CD14-positive monocyte (primary cell): ENCODE measurements at regions not wholly inside any gene's neighbourhood (a gene's known extent, or its start where the extent isn't known, plus 50 kb on each side); places are given as distances from the start of the nearest gene placed in this dataset.

Source experiments
- DNase-seq, 3 donors: peaks; one replicate each; pipeline ENCODE4 v3.0.0-alpha.2; 2011 to 2022
- H2AFZ ChIP-seq: 2 replicates; pipeline ENCODE4 v1.6.0; 2012; ENCODE audit warnings: mild to moderate bottlenecking, low read depth, low read length, inconsistent platforms; ENCODE audit not compliant: insufficient read depth, poor library complexity, severe bottlenecking
- H3K27ac ChIP-seq, 2 donors: 1 replicate in 1 of 2; 2 replicates in 1 of 2; pipeline ENCODE4 v1.5.1; 2012 to 2013; ENCODE audit warnings: low read length in 2 of 2, control low read depth in 1 of 2, inconsistent platforms in 1 of 2, low read depth in 1 of 2, mild to moderate bottlenecking in 1 of 2
- H3K27me3 ChIP-seq, 2 donors: one replicate each; pipeline versions ENCODE4 v1.6.0 to v1.6.1; 2011 to 2013; ENCODE audit warnings: low read length in 2 of 2; ENCODE audit not compliant: control insufficient read depth in 2 of 2, insufficient read depth in 2 of 2
- H3K36me3 ChIP-seq, 2 donors: replicated peaks in 1 of 2; 1 replicate in 1 of 2; 2 replicates in 1 of 2; pipeline versions ENCODE4 v1.5.1 to v1.6.1; 2012 to 2013; ENCODE audit warnings: low read length in 2 of 2, control low read depth in 1 of 2, inconsistent platforms in 1 of 2, mild to moderate bottlenecking in 1 of 2; ENCODE audit not compliant: insufficient read depth in 2 of 2, control insufficient read depth in 1 of 2
- H3K4me1 ChIP-seq, 2 donors: 1 replicate in 1 of 2; 2 replicates in 1 of 2; pipeline versions ENCODE4 v1.5.1 to v1.6.1; 2012 to 2013; ENCODE audit warnings: low read length in 2 of 2, control low read depth in 1 of 2, inconsistent platforms in 1 of 2, mild to moderate bottlenecking in 1 of 2, moderate library complexity in 1 of 2; ENCODE audit not compliant: insufficient read depth in 2 of 2, control insufficient read depth in 1 of 2
- H3K4me2 ChIP-seq: replicated peaks from 2 replicates; pipeline ENCODE3; 2012; ENCODE audit warnings: low read length, moderate library complexity, mild to moderate bottlenecking; ENCODE audit not compliant: poor library complexity, severe bottlenecking; ENCODE audit errors: extremely low read depth
- H3K4me3 ChIP-seq, 3 experiments: fragments of 200-600 bp in 1 of 3; sonication (generic) in 1 of 3; replicated peaks in 1 of 3; 1 replicate in 2 of 3; 2 replicates in 1 of 3; pipeline ENCODE4 v1.5.1; 2011 to 2013; ENCODE audit warnings: low read length in 3 of 3, mild to moderate bottlenecking in 3 of 3, control low read depth in 2 of 3, low read depth in 2 of 3, inconsistent platforms in 1 of 3, moderate library complexity in 1 of 3
- H3K79me2 ChIP-seq: 2 replicates; pipeline ENCODE4 v1.6.0; 2012; ENCODE audit warnings: mild to moderate bottlenecking, control low read depth, inconsistent platforms, low read length, moderate library complexity; ENCODE audit not compliant: insufficient read depth
- H3K9ac ChIP-seq: 2 replicates; pipeline ENCODE4 v1.6.0; 2017; ENCODE audit warnings: low read length, mild to moderate bottlenecking; ENCODE audit not compliant: insufficient read depth, poor library complexity, severe bottlenecking
- H3K9me3 ChIP-seq, 2 donors: replicated peaks in 1 of 2; 1 replicate in 1 of 2; 2 replicates in 1 of 2; pipeline versions ENCODE4 v1.5.1 to v1.6.1; 2012 to 2013; ENCODE audit warnings: low read length in 2 of 2, control low read depth in 1 of 2; ENCODE audit not compliant: control insufficient read depth in 1 of 2, insufficient read depth in 1 of 2
- H4K20me1 ChIP-seq: 2 replicates; pipeline ENCODE4 v1.6.0; 2012; ENCODE audit warnings: mild to moderate bottlenecking, low read length, control low read depth, moderate library complexity; ENCODE audit not compliant: insufficient read depth
- H3K27ac Mint-ChIP-seq, 7 donors: one replicate each; pipeline ENCODE4 v1.8.0; 2020; ENCODE audit warnings: mild to moderate bottlenecking in 7 of 7, mixed read lengths in 7 of 7, moderate library complexity in 6 of 7, inconsistent platforms in 2 of 7
- H3K27me3 Mint-ChIP-seq, 3 donors: one replicate each; pipeline ENCODE4 v1.8.0; 2021 to 2022; ENCODE audit warnings: low read depth in 3 of 3, mild to moderate bottlenecking in 3 of 3, mixed read lengths in 3 of 3, moderate library complexity in 3 of 3, inconsistent platforms in 1 of 3
- H3K36me3 Mint-ChIP-seq, 2 donors: one replicate each; pipeline ENCODE4 v1.8.0; 2020; ENCODE audit warnings: mixed read lengths in 2 of 2, inconsistent platforms in 1 of 2, mild to moderate bottlenecking in 1 of 2
- H3K4me1 Mint-ChIP-seq: one replicate; pipeline ENCODE4 v1.8.0; 2020; ENCODE audit warnings: mild to moderate bottlenecking, mixed read lengths
- H3K4me3 Mint-ChIP-seq, 2 donors: one replicate each; pipeline ENCODE4 v1.8.0; 2020; ENCODE audit warnings: mild to moderate bottlenecking in 2 of 2, mixed read lengths in 2 of 2, moderate library complexity in 1 of 2
- H3K9me3 Mint-ChIP-seq, 7 donors: one replicate each; pipeline ENCODE4 v1.8.0; 2020 to 2022; ENCODE audit warnings: mixed read lengths in 7 of 7, mild to moderate bottlenecking in 6 of 7, moderate library complexity in 6 of 7, inconsistent platforms in 2 of 7
- WGBS: methylation state at CpG from one replicate; pipeline ENCODE4 v1.1.5; 2013; ENCODE audit warnings: missing lambda C conversion rate; ENCODE audit not compliant: insufficient coverage; 5-methylcytosine and 5-hydroxymethylcytosine counted together
- intact Hi-C, 2 donors: fragments of 100-400 bp; cut with micrococcal nuclease; formaldehyde crosslinking; loops; one replicate each; pipeline versions ENCODE4 v1.15.0 to v1.15.1; 2023
- TF ChIP-seq, protein P1 (sequence below): fragments of 200-600 bp; IDR thresholded peaks from one replicate; pipeline ENCODE4 v1.8.0; 2022; ENCODE audit warnings: antibody characterized with exemption, mild to moderate bottlenecking

DNA sequence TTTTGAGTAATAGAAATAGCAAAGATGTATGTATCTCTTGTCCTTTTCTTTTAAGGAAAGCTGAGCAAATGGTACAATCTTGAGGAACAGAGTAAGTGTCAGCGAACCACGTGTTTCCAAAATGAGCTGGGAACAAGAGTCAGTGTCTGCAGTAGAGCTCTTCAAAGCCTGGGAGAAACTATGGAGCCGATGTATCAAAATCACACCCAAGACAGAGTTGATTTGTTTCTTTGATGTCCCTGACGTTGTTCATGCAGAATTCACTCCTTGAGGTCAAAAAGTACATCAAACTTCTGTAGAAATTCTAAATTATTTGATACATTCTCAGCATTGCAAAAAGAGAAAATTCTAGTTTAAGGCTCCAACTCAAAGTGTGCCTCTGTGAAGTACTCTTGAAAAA, 216.5 kb downstream of the SKIDA1 start:
- Histone ChIP-seq H3K79me2 (no peaks in the 10 kb centered on the region), H3K4me1 (no peaks in the 10 kb centered on the region), H3K27ac (no peak overlapping the region), H3K27me3 (no peaks in the 10 kb centered on the region), H3K9ac (no peak overlapping the region), H4K20me1 (no peaks in the 10 kb centered on the region), H2AFZ (no peak overlapping the region), H3K9me3 (no peaks in the 10 kb centered on the region), H3K36me3 (no peaks in the 10 kb centered on the region), H3K4me3 (no peak overlapping the region), H3K4me2 (no peak overlapping the region)
- peaks cover 0 to 2% (median 0%) of the 10 kb centered on the region in 7 donors for H3K9me3 Mint-ChIP-seq
- no peaks in the 10 kb centered on the region for H3K36me3 Mint-ChIP-seq
- no peak overlapping the region for H3K4me3 Mint-ChIP-seq
- H3K27me3 Mint-ChIP-seq, result peaks cover 0 to 7% (median 0%) of the 10 kb centered on the region in 3 donors
- no peaks in the 10 kb centered on the region for H3K4me1 Mint-ChIP-seq
- TF ChIP-seq, protein P1, sequence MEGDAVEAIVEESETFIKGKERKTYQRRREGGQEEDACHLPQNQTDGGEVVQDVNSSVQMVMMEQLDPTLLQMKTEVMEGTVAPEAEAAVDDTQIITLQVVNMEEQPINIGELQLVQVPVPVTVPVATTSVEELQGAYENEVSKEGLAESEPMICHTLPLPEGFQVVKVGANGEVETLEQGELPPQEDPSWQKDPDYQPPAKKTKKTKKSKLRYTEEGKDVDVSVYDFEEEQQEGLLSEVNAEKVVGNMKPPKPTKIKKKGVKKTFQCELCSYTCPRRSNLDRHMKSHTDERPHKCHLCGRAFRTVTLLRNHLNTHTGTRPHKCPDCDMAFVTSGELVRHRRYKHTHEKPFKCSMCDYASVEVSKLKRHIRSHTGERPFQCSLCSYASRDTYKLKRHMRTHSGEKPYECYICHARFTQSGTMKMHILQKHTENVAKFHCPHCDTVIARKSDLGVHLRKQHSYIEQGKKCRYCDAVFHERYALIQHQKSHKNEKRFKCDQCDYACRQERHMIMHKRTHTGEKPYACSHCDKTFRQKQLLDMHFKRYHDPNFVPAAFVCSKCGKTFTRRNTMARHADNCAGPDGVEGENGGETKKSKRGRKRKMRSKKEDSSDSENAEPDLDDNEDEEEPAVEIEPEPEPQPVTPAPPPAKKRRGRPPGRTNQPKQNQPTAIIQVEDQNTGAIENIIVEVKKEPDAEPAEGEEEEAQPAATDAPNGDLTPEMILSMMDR, result no peak
- H3K27ac Mint-ChIP-seq, result no peak overlapping the region
- intact Hi-C loops, result no loop called here
- WGBS, result 92% methylated on average over 2 of the region's 4 CpGs
- DNase-seq, result no peak

DNA sequence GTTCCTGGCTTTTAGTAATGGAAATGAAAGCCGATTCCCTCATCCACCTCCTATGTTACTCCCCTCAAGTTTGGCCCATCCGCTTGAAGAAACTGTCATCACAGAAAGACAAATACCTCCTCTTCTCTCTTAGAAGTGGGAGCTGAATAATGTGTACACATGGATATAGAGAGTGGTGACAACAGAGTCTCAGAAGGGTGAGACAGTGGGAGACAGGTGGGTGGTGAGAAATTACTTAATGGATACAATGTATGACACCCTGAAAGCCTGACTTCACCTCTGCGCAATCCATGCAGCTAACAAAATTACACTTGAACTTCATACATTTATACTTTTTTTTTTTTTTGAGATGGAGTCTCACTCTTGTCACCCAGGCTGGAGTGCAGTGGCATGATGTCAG, 217.5 kb downstream of the SKIDA1 start:
- Histone ChIP-seq H3K9me3 (no peaks in the 10 kb centered on the region), H3K9ac (no peak overlapping the region), H3K4me1 (no peaks in the 10 kb centered on the region), H3K36me3 (no peaks in the 10 kb centered on the region), H2AFZ (no peak overlapping the region), H3K79me2 (no peaks in the 10 kb centered on the region), H4K20me1 (no peaks in the 10 kb centered on the region), H3K4me2 (no peak overlapping the region), H3K4me3 (no peak overlapping the region), H3K27ac (no peak overlapping the region), H3K27me3 (no peaks in the 10 kb centered on the region)
- H3K4me3 Mint-ChIP-seq, result no peak overlapping the region
- no peak for DNase-seq
- TF ChIP-seq, protein P1, result no peak
- H3K4me1 Mint-ChIP-seq, result no peaks in the 10 kb centered on the region
- H3K27ac Mint-ChIP-seq, result no peak overlapping the region
- no peaks in the 10 kb centered on the region for H3K36me3 Mint-ChIP-seq
- peaks cover 0 to 2% (median 0%) of the 10 kb centered on the region in 7 donors for H3K9me3 Mint-ChIP-seq
- peaks cover 0 to 7% (median 1%) of the 10 kb centered on the region in 3 donors for H3K27me3 Mint-ChIP-seq
- intact Hi-C loops, result no loop called here
- no CpG with 5 or more reads among the region's 3 CpGs for WGBS
